ENCODE measurements at regions not wholly inside any gene's neighbourhood (a gene's known extent, or its start where the extent isn't known, plus 50 kb on each side); places are given as distances from the start of the nearest gene placed in this dataset.

GRCh38 chr5:100723229-100723628 is 179.9 kb downstream of the ST8SIA4 start:
- dilution Hi-C loops (cut with MboI; ENCODE audit: extremely low pct_ligation_motif_present, low sequenced_read_pairs), result no loop called here

DNA sequence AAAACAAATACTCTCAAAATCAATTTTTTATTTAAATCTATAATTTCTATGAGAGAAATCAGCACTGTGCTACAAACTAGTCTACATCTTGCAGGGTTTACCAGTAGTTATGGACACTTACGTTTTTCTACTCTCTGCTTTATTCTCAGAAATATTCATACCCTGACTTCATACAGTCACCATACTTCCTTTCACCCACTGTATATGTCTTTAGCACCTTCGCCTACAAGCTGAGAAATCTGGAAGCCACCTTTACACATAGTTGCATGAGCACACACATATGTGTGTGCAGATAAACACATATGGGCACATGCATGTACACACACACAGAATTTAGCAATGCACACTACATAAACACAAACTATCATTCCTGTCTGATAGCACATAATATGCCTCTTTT is 177.0 kb downstream of the ST8SIA4 start:
- Histone ChIP-seq H3K9me3 (replicated peaks; ENCODE audit: control insufficient read depth, insufficient read depth, low read length) (no peaks in the 10 kb centered on the region), H3K9ac (replicated peaks; ENCODE audit: extremely low read depth, insufficient read depth, low read length) (no peak overlapping the region), H3K79me2 (ENCODE audit: control insufficient read depth, insufficient read depth, low read length) (no peaks in the 10 kb centered on the region), H3K4me1 (ENCODE audit: control insufficient read depth, extremely low read depth, insufficient read depth, low read length) (no peaks in the 10 kb centered on the region), H2AFZ (ENCODE audit: low read depth, low read length) (no peak overlapping the region), H4K20me1 (replicated peaks; ENCODE audit: control insufficient read depth, extremely low read depth, insufficient read depth, low read length) (no peaks in the 10 kb centered on the region), H3K4me3 (replicated peaks in 1 of 3; ENCODE audit: insufficient read depth in 1 of 3, low read depth in 1 of 3, low read length in 3 of 3) (no peak overlapping the region), H3K9me1 (replicated peaks; ENCODE audit: control insufficient read depth, extremely low read depth, insufficient read depth, low read length) (no peaks in the 10 kb centered on the region), H3K4me2 (ENCODE audit: insufficient read depth, low read length) (no peak overlapping the region), H3K27me3 (ENCODE audit: control insufficient read depth in 2 of 2, insufficient read depth in 2 of 2, low read length in 2 of 2) (no peaks in the 10 kb centered on the region), H3K36me3 (ENCODE audit: control insufficient read depth in 2 of 2, extremely low read depth in 1 of 2, insufficient read depth in 2 of 2, low read length in 2 of 2) (no peaks in the 10 kb centered on the region), H3K27ac (ENCODE audit: insufficient read depth, low read depth, low read length) (no peak overlapping the region)
- BruUV-seq (replicated peaks), result no TSS peak
- dilution Hi-C loops (cut with MboI; ENCODE audit: extremely low pct_ligation_motif_present, low sequenced_read_pairs) (no loop called here), intact Hi-C loops (cut with micrococcal nuclease) (no loop called here)
- ChIA-PET POLR2A (no interaction called here), CTCF (interaction anchor here (2.1 kb wide), 1 partner anchor 10 kb away, joined by 6 read pairs; no protein-coding TSS in a partner anchor)
- TF ChIP-seq MYC (IDR thresholded peaks at IDR 0.05; ENCODE audit: low read depth, low read length) (no peak), JUN (IDR thresholded peaks at IDR 0.05; ENCODE audit: borderline replicate concordance, insufficient read depth, insufficient read length, low read depth) (no peak), MAX (IDR thresholded peaks at IDR 0.05; ENCODE audit: insufficient read depth, insufficient read length) (no peak), EZH2 (IDR thresholded peaks at IDR 0.05; ENCODE audit: borderline replicate concordance, low read depth, low read length, severe bottlenecking) (no peak), POLR2AphosphoS5 (IDR thresholded peaks at IDR 0.05; ENCODE audit: insufficient read depth, low read depth, low read length) (no peak), POLR2A (IDR thresholded peaks at IDR 0.05; ENCODE audit: low read depth, low read length) (no peak), FOS (IDR thresholded peaks at IDR 0.05; ENCODE audit: borderline replicate concordance, insufficient read depth, low read length) (no peak), GATA2 (IDR thresholded peaks at IDR 0.05; ENCODE audit: insufficient read depth, insufficient read length, low read depth, low read length) (no peak)
- TF ChIP-seq, protein P1, sequence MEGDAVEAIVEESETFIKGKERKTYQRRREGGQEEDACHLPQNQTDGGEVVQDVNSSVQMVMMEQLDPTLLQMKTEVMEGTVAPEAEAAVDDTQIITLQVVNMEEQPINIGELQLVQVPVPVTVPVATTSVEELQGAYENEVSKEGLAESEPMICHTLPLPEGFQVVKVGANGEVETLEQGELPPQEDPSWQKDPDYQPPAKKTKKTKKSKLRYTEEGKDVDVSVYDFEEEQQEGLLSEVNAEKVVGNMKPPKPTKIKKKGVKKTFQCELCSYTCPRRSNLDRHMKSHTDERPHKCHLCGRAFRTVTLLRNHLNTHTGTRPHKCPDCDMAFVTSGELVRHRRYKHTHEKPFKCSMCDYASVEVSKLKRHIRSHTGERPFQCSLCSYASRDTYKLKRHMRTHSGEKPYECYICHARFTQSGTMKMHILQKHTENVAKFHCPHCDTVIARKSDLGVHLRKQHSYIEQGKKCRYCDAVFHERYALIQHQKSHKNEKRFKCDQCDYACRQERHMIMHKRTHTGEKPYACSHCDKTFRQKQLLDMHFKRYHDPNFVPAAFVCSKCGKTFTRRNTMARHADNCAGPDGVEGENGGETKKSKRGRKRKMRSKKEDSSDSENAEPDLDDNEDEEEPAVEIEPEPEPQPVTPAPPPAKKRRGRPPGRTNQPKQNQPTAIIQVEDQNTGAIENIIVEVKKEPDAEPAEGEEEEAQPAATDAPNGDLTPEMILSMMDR (IDR thresholded peaks at IDR 0.05; ENCODE audit: extremely low read depth in 1 of 2, insufficient read depth in 1 of 2, low read depth in 1 of 2, low read length in 2 of 2), result no peak
- DNase-seq (ENCODE audit: low read depth, low spot score), result no peak
- FAIRE-seq, result no peak

More at GRCh38 chr5:100723229-100723628, 179.9 kb downstream of the ST8SIA4 start:
- Histone ChIP-seq H4K20me1 (replicated peaks; ENCODE audit: control insufficient read depth, extremely low read depth, insufficient read depth, low read length) (no peaks in the 10 kb centered on the region), H3K9me3 (replicated peaks; ENCODE audit: control insufficient read depth, insufficient read depth, low read length) (no peaks in the 10 kb centered on the region), H3K4me1 (ENCODE audit: control insufficient read depth, extremely low read depth, insufficient read depth, low read length) (no peaks in the 10 kb centered on the region), H2AFZ (ENCODE audit: low read depth, low read length) (no peak overlapping the region), H3K9me1 (replicated peaks; ENCODE audit: control insufficient read depth, extremely low read depth, insufficient read depth, low read length) (no peaks in the 10 kb centered on the region), H3K9ac (replicated peaks; ENCODE audit: extremely low read depth, insufficient read depth, low read length) (no peak overlapping the region), H3K27me3 (ENCODE audit: control insufficient read depth in 2 of 2, insufficient read depth in 2 of 2, low read length in 2 of 2) (no peaks in the 10 kb centered on the region), H3K36me3 (ENCODE audit: control insufficient read depth in 2 of 2, extremely low read depth in 1 of 2, insufficient read depth in 2 of 2, low read length in 2 of 2) (no peaks in the 10 kb centered on the region), H3K27ac (ENCODE audit: insufficient read depth, low read depth, low read length) (no peak overlapping the region), H3K4me2 (ENCODE audit: insufficient read depth, low read length) (no peak overlapping the region), H3K4me3 (replicated peaks in 1 of 3; ENCODE audit: insufficient read depth in 1 of 3, low read depth in 1 of 3, low read length in 3 of 3) (no peak overlapping the region), H3K79me2 (ENCODE audit: control insufficient read depth, insufficient read depth, low read length) (no peaks in the 10 kb centered on the region)
- no peak for TF ChIP-seq GATA2 (IDR thresholded peaks at IDR 0.05; ENCODE audit: insufficient read depth, insufficient read length, low read depth, low read length)
- no peak for TF ChIP-seq EZH2 (IDR thresholded peaks at IDR 0.05; ENCODE audit: borderline replicate concordance, low read depth, low read length, severe bottlenecking)
- no peak for TF ChIP-seq POLR2A (IDR thresholded peaks at IDR 0.05; ENCODE audit: low read depth, low read length)
- no peak for TF ChIP-seq FOS (IDR thresholded peaks at IDR 0.05; ENCODE audit: borderline replicate concordance, insufficient read depth, low read length)
- POLR2A ChIA-PET, result no interaction called here
- no peak for DNase-seq (ENCODE audit: low read depth, low spot score)
- no TSS peak for BruUV-seq (replicated peaks)
- intact Hi-C loops (cut with micrococcal nuclease), result no loop called here
- CTCF ChIA-PET, result no interaction called here
- FAIRE-seq, result no peak

Measured in endothelial cell of umbilical vein (primary cell).